Gastroesophageal sphincter (tissue), 3 donors: ENCODE measurements at regions not wholly inside any gene's neighbourhood (a gene's known extent, or its start where the extent isn't known, plus 50 kb on each side); places are given as distances from the start of the nearest gene placed in this dataset.

Experiments used
- CTCF ChIP-seq, 4 experiments: fragments of 200-600 bp in 2 of 4; fragments of 450-650 bp in 2 of 4; sonication (generic) in 1 of 4; IDR thresholded peaks; one replicate each; pipeline ENCODE4 v1.5.1; 2017 to 2019; ENCODE audit warnings: antibody characterized with exemption in 4 of 4, mild to moderate bottlenecking in 2 of 4, moderate library complexity in 2 of 4
- EP300 ChIP-seq: sonication (generic); formaldehyde crosslinking; IDR thresholded peaks from one replicate; pipeline ENCODE4 v1.6.1; 2017; ENCODE audit warnings: antibody characterized with exemption, mild to moderate bottlenecking
- POLR2A ChIP-seq, 2 donors: fragments of 450-650 bp; IDR thresholded peaks; one replicate each; pipeline ENCODE4 v1.6.1; 2017; ENCODE audit warnings: antibody characterized with exemption in 2 of 2, mild to moderate bottlenecking in 2 of 2, moderate library complexity in 1 of 2

DNA sequence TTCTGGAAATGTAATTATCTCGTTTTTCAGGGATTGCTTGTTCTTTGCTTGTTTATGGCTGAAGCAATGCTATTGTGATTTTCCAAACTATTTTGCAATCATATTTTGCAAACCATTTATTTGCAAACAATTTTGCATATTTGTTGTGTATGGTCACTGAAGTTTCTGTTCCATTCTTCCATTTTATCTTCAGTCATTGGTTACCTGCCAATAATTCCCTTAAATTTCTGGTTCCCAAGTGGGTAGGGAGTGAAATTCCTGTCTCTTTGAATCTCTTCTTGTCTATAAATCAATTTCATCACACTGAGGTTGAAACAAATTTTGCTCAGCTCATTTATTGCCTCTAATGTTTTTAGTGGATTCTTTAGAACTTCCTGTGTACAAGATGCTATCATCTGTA, 401.7 kb upstream of the VWC2 start:
- TF ChIP-seq CTCF (IDR thresholded peaks at IDR 0.05), result no peak
- no peak for TF ChIP-seq POLR2A (IDR thresholded peaks at IDR 0.05)
- TF ChIP-seq EP300, result no peak
